Activated CD4-positive, alpha-beta T cell treated with anti-CD3 and anti-CD28 coated beads for 36 hours (primary cell): ENCODE measurements at regions not wholly inside any gene's neighbourhood (a gene's known extent, or its start where the extent isn't known, plus 50 kb on each side); places are given as distances from the start of the nearest gene placed in this dataset.
A peak's percentile ranks its signal among the peaks of the same experiment; 100 is the strongest.
"Not testable (repeated sequence)": the region's sequence is repeated elsewhere in the genome, so short reads cannot be mapped to it uniquely, and the experiment has no call there.

Source experiments
- ATAC-seq: fragments of 200-7000 bp; cut with Tn5 transposase; one replicate; pipeline ENCODE4 v1.10.0; 2021; ENCODE audit warnings: mild to moderate bottlenecking, moderate library complexity
- CTCF ChIA-PET: fragments of 350-600 bp; sonication (Branson Sonifier 250); formaldehyde crosslinking; loops from one replicate; lab custom pipeline; 2021; ENCODE audit warnings: antibody characterized with exemption; lab: Charles Lee
- POLR2A ChIA-PET: fragments of 350-600 bp; sonication (Branson Sonifier 250); formaldehyde crosslinking; loops from one replicate; lab custom pipeline; 2021; ENCODE audit warnings: antibody characterized with exemption, inconsistent platforms; lab: Charles Lee
- DNase-seq: peaks from one replicate; pipeline ENCODE4 v3.0.0-alpha.2; 2020
- H3K27ac Mint-ChIP-seq: one replicate; pipeline ENCODE4 v1.8.0; 2021; ENCODE audit warnings: mixed read lengths
- H3K27me3 Mint-ChIP-seq: one replicate; pipeline ENCODE4 v1.8.0; 2021; ENCODE audit warnings: mixed read lengths
- H3K36me3 Mint-ChIP-seq: one replicate; pipeline ENCODE4 v1.8.0; 2021; ENCODE audit warnings: low read depth, mixed read lengths
- H3K4me1 Mint-ChIP-seq: one replicate; pipeline ENCODE4 v1.8.0; 2021; ENCODE audit warnings: mixed read lengths
- H3K4me3 Mint-ChIP-seq: one replicate; pipeline ENCODE4 v1.8.0; 2021; ENCODE audit warnings: mild to moderate bottlenecking, moderate library complexity, mixed read lengths
- H3K9me3 Mint-ChIP-seq: one replicate; pipeline ENCODE4 v1.8.0; 2021; ENCODE audit warnings: low read depth, mixed read lengths
- intact Hi-C, 2 experiments: fragments of 100-400 bp; cut with DNase I in 1 of 2; cut with micrococcal nuclease in 1 of 2; formaldehyde crosslinking; loops; one replicate each; pipeline versions ENCODE4 v1.14.2 to v1.15.1; 2022 to 2024; cut with DNase I, micrococcal nuclease

- peak; percentile 72 for ATAC-seq
- DNase-seq, H3K4me3 Mint-ChIP-seq, H3K9me3 Mint-ChIP-seq, H3K27ac Mint-ChIP-seq, H3K4me1 Mint-ChIP-seq, H3K27me3 Mint-ChIP-seq, H3K36me3 Mint-ChIP-seq, intact Hi-C loops, CTCF ChIA-PET, POLR2A ChIA-PET: not testable (repeated sequence)
Measured at GRCh38 chr15:22203208-22203607, 122.9 kb downstream of the OR4M2 start.

- DNase-seq, CTCF ChIA-PET, H3K4me1 Mint-ChIP-seq, H3K27ac Mint-ChIP-seq, H3K4me3 Mint-ChIP-seq, H3K9me3 Mint-ChIP-seq, H3K27me3 Mint-ChIP-seq, POLR2A ChIA-PET, intact Hi-C loops, H3K36me3 Mint-ChIP-seq: not testable (repeated sequence)
- ATAC-seq: peak; percentile 98
Measured at GRCh38 chr15:22209086-22209485, 128.8 kb downstream of the OR4M2 start.

GRCh38 chr15:22222596-22222995, 142.3 kb downstream of the OR4M2 start:
- ATAC-seq, POLR2A ChIA-PET, intact Hi-C loops, H3K9me3 Mint-ChIP-seq, DNase-seq, H3K4me3 Mint-ChIP-seq, H3K27me3 Mint-ChIP-seq, H3K36me3 Mint-ChIP-seq: not testable (repeated sequence)
- CTCF ChIA-PET: interaction anchor here (0.6 to 7.8 kb wide), 11 partner anchors 13 to 1869 kb away, joined by 3 to 161 read pairs (median 4); no protein-coding TSS in a partner anchor
- Mint-ChIP-seq H3K4me1 (peaks cover 31% of the 10 kb centered on the region), H3K27ac (peak overlapping the region; percentile 91)

- peaks cover 3% of the 10 kb centered on the region for H3K27me3 Mint-ChIP-seq
- ChIA-PET CTCF (interaction anchor here (0.7 to 7.8 kb wide), 7 partner anchors 9 to 1867 kb away, joined by 3 to 161 read pairs (median 6); no protein-coding TSS in a partner anchor), POLR2A (interaction anchor here (0.6 kb wide), 1 partner anchor 1988 kb away, joined by 5 read pairs; no protein-coding TSS in a partner anchor)
- H3K36me3 Mint-ChIP-seq: no peaks in the 10 kb centered on the region
- ATAC-seq (no peak), DNase-seq (peak; percentile 50)
- H3K4me1 Mint-ChIP-seq: peaks cover 31% of the 10 kb centered on the region
- intact Hi-C loops: loop anchor here in 1 of 2 experiments (1.0 kb wide), 2 partner anchors 16 to 27 kb away; no protein-coding TSS in a partner anchor
- H3K27ac Mint-ChIP-seq: peak overlapping the region; percentile 5
- H3K9me3 Mint-ChIP-seq: no peaks in the 10 kb centered on the region
- H3K4me3 Mint-ChIP-seq: no peak overlapping the region
Measured at GRCh38 chr15:22224241-22224671, 143.9 kb downstream of the OR4M2 start.

GRCh38 chr15:22224961-22225360, 144.6 kb downstream of the OR4M2 start:
- POLR2A ChIA-PET: interaction anchor here (0.6 kb wide), 1 partner anchor 1989 kb away, joined by 5 read pairs; no protein-coding TSS in a partner anchor
- not testable (repeated sequence) for ATAC-seq, H3K27ac Mint-ChIP-seq, H3K4me3 Mint-ChIP-seq, H3K27me3 Mint-ChIP-seq, H3K36me3 Mint-ChIP-seq, DNase-seq, H3K9me3 Mint-ChIP-seq
- CTCF ChIA-PET: interaction anchor here (0.7 to 7.8 kb wide), 6 partner anchors 9 to 1868 kb away, joined by 3 to 161 read pairs (median 9); no protein-coding TSS in a partner anchor
- peaks cover 31% of the 10 kb centered on the region for H3K4me1 Mint-ChIP-seq
- intact Hi-C loops: loop anchor here in 1 of 2 experiments (1.0 kb wide), 2 partner anchors 15 to 26 kb away; no protein-coding TSS in a partner anchor

GRCh38 chr15:22226034-22226790, 145.9 kb downstream of the OR4M2 start:
- Mint-ChIP-seq H3K27ac (no peak overlapping the region), H3K27me3 (peaks cover 3% of the 10 kb centered on the region), H3K9me3 (no peaks in the 10 kb centered on the region), H3K4me3 (no peak overlapping the region), H3K36me3 (no peaks in the 10 kb centered on the region), H3K4me1 (peaks cover 27% of the 10 kb centered on the region)
- no peak for DNase-seq
- ChIA-PET POLR2A (no interaction called here), CTCF (interaction anchor here (0.9 to 7.8 kb wide), 3 partner anchors 9 to 1869 kb away, joined by 3 to 161 read pairs (median 14); no protein-coding TSS in a partner anchor)
- intact Hi-C loops: loop anchor here in 1 of 2 experiments (1.0 kb wide), 1 partner anchor 9 kb away; no protein-coding TSS in a partner anchor
- no peak for ATAC-seq

GRCh38 chr15:22227411-22228100, 147.2 kb downstream of the OR4M2 start:
- no peak for ATAC-seq
- peaks cover 3% of the 10 kb centered on the region for H3K27me3 Mint-ChIP-seq
- H3K27ac Mint-ChIP-seq: no peak overlapping the region

GRCh38 chr15:22228101-22228762, 147.9 kb downstream of the OR4M2 start:
- ChIA-PET CTCF (interaction anchor here (7.8 kb wide), 1 partner anchor 1871 kb away, joined by 161 read pairs; no protein-coding TSS in a partner anchor), POLR2A (no interaction called here)
- H3K4me3 Mint-ChIP-seq: no peak overlapping the region
- DNase-seq (no peak), ATAC-seq (no peak)
- no peak overlapping the region for H3K27ac Mint-ChIP-seq
- peaks cover 7% of the 10 kb centered on the region for H3K4me1 Mint-ChIP-seq
- H3K9me3 Mint-ChIP-seq: peaks cover 2% of the 10 kb centered on the region
- peaks cover 3% of the 10 kb centered on the region for H3K27me3 Mint-ChIP-seq
- no peaks in the 10 kb centered on the region for H3K36me3 Mint-ChIP-seq
- intact Hi-C loops: no loop called here

More at GRCh38 chr15:22227411-22228100, 147.2 kb downstream of the OR4M2 start:
- POLR2A ChIA-PET: no interaction called here
- Mint-ChIP-seq H3K4me3 (no peak overlapping the region), H3K9me3 (peaks cover under 1% of the 10 kb centered on the region), H3K36me3 (no peaks in the 10 kb centered on the region), H3K4me1 (peaks cover 13% of the 10 kb centered on the region)
- no peak for DNase-seq
- CTCF ChIA-PET: interaction anchor here (7.8 kb wide), 1 partner anchor 1870 kb away, joined by 161 read pairs; no protein-coding TSS in a partner anchor
- intact Hi-C loops: no loop called here

GRCh38 chr15:22229990-22230819, 149.9 kb downstream of the OR4M2 start:
- Mint-ChIP-seq H3K9me3 (peaks cover 7% of the 10 kb centered on the region), H3K36me3 (no peaks in the 10 kb centered on the region), H3K27ac (no peak overlapping the region), H3K4me3 (no peak overlapping the region), H3K27me3 (no peaks in the 10 kb centered on the region), H3K4me1 (no peaks in the 10 kb centered on the region)
- intact Hi-C loops: no loop called here
- ChIA-PET POLR2A (no interaction called here), CTCF (interaction anchor here (0.7 to 1.1 kb wide), 2 partner anchors 9 to 13 kb away, joined by 3 read pairs; no protein-coding TSS in a partner anchor)
- ATAC-seq (no peak), DNase-seq (no peak)

- CTCF ChIA-PET: no interaction called here
- H3K27ac Mint-ChIP-seq: no peak overlapping the region
- H3K4me3 Mint-ChIP-seq: no peak overlapping the region
- peaks cover 7% of the 10 kb centered on the region for H3K9me3 Mint-ChIP-seq
- H3K36me3 Mint-ChIP-seq: no peaks in the 10 kb centered on the region
- POLR2A ChIA-PET: no interaction called here
- intact Hi-C loops: loop anchor here in 1 of 2 experiments (2.0 kb wide), 1 partner anchor 23 kb away; no protein-coding TSS in a partner anchor
- H3K27me3 Mint-ChIP-seq: no peaks in the 10 kb centered on the region
- ATAC-seq (no peak), DNase-seq (no peak)
- no peaks in the 10 kb centered on the region for H3K4me1 Mint-ChIP-seq
Measured at GRCh38 chr15:22231603-22232002, 151.3 kb downstream of the OR4M2 start.
